Neural crest cell (in vitro differentiated cells): ENCODE measurements at regions not wholly inside any gene's neighbourhood (a gene's known extent, or its start where the extent isn't known, plus 50 kb on each side); places are given as distances from the start of the nearest gene placed in this dataset.

ENCODE experiments used
- DNase-seq: peaks from one replicate; pipeline ENCODE4 v3.0.0; 2021; ENCODE audit warnings: low read depth, mixed read lengths, low spot score
- H3K27ac Mint-ChIP-seq: one replicate; pipeline ENCODE4 v1.8.0; 2021; ENCODE audit warnings: mild to moderate bottlenecking, mixed read lengths; ENCODE audit not compliant: unreplicated experiment
- H3K27me3 Mint-ChIP-seq: 2 replicates; pipeline ENCODE4 v1.8.0; 2021; ENCODE audit warnings: low read depth, mild to moderate bottlenecking, mixed read lengths
- H3K36me3 Mint-ChIP-seq: 2 replicates; pipeline ENCODE4 v1.8.0; 2021; ENCODE audit warnings: low read depth, mild to moderate bottlenecking, mixed read lengths
- H3K4me1 Mint-ChIP-seq: 2 replicates; pipeline ENCODE4 v1.8.0; 2021; ENCODE audit warnings: mixed read lengths
- H3K4me3 Mint-ChIP-seq: one replicate; pipeline ENCODE4 v1.8.0; 2021; ENCODE audit warnings: mild to moderate bottlenecking, mixed read lengths
- H3K9me3 Mint-ChIP-seq: 2 replicates; pipeline ENCODE4 v1.8.0; 2021; ENCODE audit warnings: mixed read lengths
- TF ChIP-seq, protein P1 (sequence below): fragments of 200-600 bp; sonication (generic); conservative IDR thresholded peaks from 2 replicates; pipeline ENCODE4 v1.5.0; 2021; ENCODE audit warnings: antibody characterized with exemption, mild to moderate bottlenecking

GRCh38 chr5:113770648-113771047, 257.2 kb downstream of the YTHDC2 start:
- no peak for DNase-seq
- TF ChIP-seq, protein P1, sequence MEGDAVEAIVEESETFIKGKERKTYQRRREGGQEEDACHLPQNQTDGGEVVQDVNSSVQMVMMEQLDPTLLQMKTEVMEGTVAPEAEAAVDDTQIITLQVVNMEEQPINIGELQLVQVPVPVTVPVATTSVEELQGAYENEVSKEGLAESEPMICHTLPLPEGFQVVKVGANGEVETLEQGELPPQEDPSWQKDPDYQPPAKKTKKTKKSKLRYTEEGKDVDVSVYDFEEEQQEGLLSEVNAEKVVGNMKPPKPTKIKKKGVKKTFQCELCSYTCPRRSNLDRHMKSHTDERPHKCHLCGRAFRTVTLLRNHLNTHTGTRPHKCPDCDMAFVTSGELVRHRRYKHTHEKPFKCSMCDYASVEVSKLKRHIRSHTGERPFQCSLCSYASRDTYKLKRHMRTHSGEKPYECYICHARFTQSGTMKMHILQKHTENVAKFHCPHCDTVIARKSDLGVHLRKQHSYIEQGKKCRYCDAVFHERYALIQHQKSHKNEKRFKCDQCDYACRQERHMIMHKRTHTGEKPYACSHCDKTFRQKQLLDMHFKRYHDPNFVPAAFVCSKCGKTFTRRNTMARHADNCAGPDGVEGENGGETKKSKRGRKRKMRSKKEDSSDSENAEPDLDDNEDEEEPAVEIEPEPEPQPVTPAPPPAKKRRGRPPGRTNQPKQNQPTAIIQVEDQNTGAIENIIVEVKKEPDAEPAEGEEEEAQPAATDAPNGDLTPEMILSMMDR = no peak
- H3K27me3 Mint-ChIP-seq = no peaks in the 10 kb centered on the region
- peaks cover 12% of the 10 kb centered on the region for H3K4me1 Mint-ChIP-seq
- no peak overlapping the region for H3K4me3 Mint-ChIP-seq
- H3K27ac Mint-ChIP-seq = peak overlapping the region; percentile 24
- H3K36me3 Mint-ChIP-seq = peaks cover 2% of the 10 kb centered on the region
- peaks cover 8% of the 10 kb centered on the region for H3K9me3 Mint-ChIP-seq

GRCh38 chr5:113771483-113771882, 258.0 kb downstream of the YTHDC2 start:
- no peak for DNase-seq
- H3K9me3 Mint-ChIP-seq = peaks cover 8% of the 10 kb centered on the region
- TF ChIP-seq, protein P1 = no peak
- no peak overlapping the region for H3K4me3 Mint-ChIP-seq
- H3K36me3 Mint-ChIP-seq = peaks cover 2% of the 10 kb centered on the region
- no peak overlapping the region for H3K27ac Mint-ChIP-seq
- H3K4me1 Mint-ChIP-seq = peaks cover 12% of the 10 kb centered on the region
- H3K27me3 Mint-ChIP-seq = no peaks in the 10 kb centered on the region

DNA sequence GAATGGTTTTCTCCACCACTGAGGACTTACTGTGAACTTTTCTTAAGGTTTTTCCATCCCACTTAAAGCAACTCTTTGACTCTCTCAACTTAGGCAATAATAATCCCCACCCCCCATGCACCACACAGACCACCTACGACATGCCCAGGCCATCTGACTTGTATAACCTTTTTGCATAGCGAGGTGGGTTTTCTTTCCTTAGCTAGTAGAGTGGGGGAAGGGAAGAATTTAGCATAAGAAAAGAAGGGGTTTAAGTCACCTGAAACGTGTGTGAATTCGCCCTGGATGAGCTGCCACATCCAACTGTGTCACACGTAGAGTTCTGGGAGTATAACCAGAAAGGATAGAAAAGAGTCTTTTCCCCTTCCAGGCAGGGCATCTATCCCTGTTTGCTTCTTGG, 262.7 kb downstream of the YTHDC2 start:
- Mint-ChIP-seq H3K4me1 (peaks cover 6% of the 10 kb centered on the region), H3K27ac (no peak overlapping the region), H3K27me3 (no peaks in the 10 kb centered on the region), H3K36me3 (no peaks in the 10 kb centered on the region), H3K9me3 (no peaks in the 10 kb centered on the region), H3K4me3 (no peak overlapping the region)
- TF ChIP-seq, protein P1 = no peak
- no peak for DNase-seq

DNA sequence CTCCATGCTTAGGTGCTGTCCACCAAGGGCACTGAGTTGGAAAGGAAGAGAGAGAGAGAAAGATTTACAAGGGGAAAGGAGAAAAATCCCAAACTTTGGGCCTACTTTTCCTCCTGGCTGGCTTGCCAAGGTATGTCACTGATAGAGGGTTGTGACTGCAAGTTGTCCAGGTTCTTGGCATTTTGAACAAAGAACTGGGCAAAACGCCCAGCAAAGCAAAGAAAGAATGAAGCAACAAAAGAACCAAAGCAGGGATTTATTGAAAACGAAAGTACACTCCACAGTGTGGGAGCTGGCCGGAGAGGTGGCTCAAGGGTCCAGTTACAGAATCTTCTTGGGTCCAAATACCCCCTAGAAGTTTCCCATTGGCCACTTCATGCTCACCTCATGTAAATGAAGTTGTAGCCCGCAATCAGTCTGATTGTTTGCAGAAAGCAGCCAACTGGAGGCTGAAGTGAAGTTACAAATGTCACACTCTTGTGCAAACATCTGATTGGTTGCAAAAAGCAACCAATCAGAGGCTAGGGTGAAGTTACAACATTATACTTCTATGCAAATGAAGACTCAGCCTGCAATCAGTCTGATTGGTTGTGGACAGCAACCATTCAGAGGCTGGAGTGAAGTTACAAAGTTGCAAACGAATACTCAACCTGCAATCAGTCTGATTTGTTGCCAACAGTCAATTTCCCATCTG, 263.5 kb downstream of the YTHDC2 start:
- Mint-ChIP-seq H3K36me3 (no peaks in the 10 kb centered on the region), H3K27ac (no peak overlapping the region), H3K4me1 (no peaks in the 10 kb centered on the region), H3K4me3 (no peak overlapping the region), H3K9me3 (no peaks in the 10 kb centered on the region), H3K27me3 (no peaks in the 10 kb centered on the region)
- TF ChIP-seq, protein P1 = no peak
- DNase-seq = no peak

DNA sequence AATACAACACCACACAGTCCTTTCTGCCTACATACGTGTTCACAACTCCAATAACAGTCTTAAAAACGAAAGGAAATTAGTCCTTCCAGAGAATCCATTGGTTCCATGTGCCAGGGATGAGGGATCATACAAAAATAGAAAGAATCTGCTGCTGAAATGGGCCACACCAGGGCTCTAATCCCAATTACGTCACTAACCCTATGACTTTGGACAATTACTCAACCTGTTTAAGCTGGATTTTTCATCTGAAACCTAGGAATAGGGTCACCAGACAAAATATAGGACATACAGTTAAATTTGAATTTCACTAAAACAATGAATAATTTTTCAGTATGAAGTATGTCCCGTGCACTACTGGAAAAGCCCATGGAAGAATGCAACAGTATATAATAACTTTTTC, 264.7 kb downstream of the YTHDC2 start:
- H3K9me3 Mint-ChIP-seq = no peaks in the 10 kb centered on the region
- H3K4me3 Mint-ChIP-seq = no peak overlapping the region
- no peaks in the 10 kb centered on the region for H3K4me1 Mint-ChIP-seq
- TF ChIP-seq, protein P1 = no peak
- H3K27me3 Mint-ChIP-seq = no peaks in the 10 kb centered on the region
- no peaks in the 10 kb centered on the region for H3K36me3 Mint-ChIP-seq
- DNase-seq = no peak
- no peak overlapping the region for H3K27ac Mint-ChIP-seq
